Tibial nerve (tissue), 4 donors: ENCODE measurements at regions not wholly inside any gene's neighbourhood (a gene's known extent, or its start where the extent isn't known, plus 50 kb on each side); places are given as distances from the start of the nearest gene placed in this dataset.

Experiments used
- CTCF ChIP-seq, 5 experiments: fragments of 200-600 bp in 3 of 5; fragments of 450-650 bp in 2 of 5; sonication (generic) in 3 of 5; IDR thresholded peaks; one replicate each; pipeline ENCODE4 v1.5.1; 2016 to 2019; ENCODE audit warnings: antibody characterized with exemption in 5 of 5, mild to moderate bottlenecking in 3 of 5, moderate library complexity in 2 of 5
- EP300 ChIP-seq, 2 donors: sonication (generic); formaldehyde crosslinking; IDR thresholded peaks; one replicate each; pipeline ENCODE4 v1.6.1; 2017; ENCODE audit warnings: antibody characterized with exemption in 2 of 2, mild to moderate bottlenecking in 1 of 2
- POLR2A ChIP-seq, 2 donors: fragments of 450-650 bp; IDR thresholded peaks; one replicate each; pipeline ENCODE4 v1.6.1; 2017; ENCODE audit warnings: antibody characterized with exemption in 2 of 2, mild to moderate bottlenecking in 2 of 2, moderate library complexity in 2 of 2

- TF ChIP-seq EP300 (IDR thresholded peaks at IDR 0.05) (no peak), CTCF (IDR thresholded peaks at IDR 0.05) (no peak), POLR2A (IDR thresholded peaks at IDR 0.05) (no peak)
Measured at GRCh38 chr21:17736072-17736471, 83.1 kb downstream of the C21orf91 start.
